Neural crest cell (in vitro differentiated cells): ENCODE measurements at regions not wholly inside any gene's neighbourhood (a gene's known extent, or its start where the extent isn't known, plus 50 kb on each side); places are given as distances from the start of the nearest gene placed in this dataset.

Source experiments
- DNase-seq: peaks from one replicate; pipeline ENCODE4 v3.0.0; 2021; ENCODE audit warnings: low read depth, mixed read lengths, low spot score
- H3K27ac Mint-ChIP-seq: one replicate; pipeline ENCODE4 v1.8.0; 2021; ENCODE audit warnings: mild to moderate bottlenecking, mixed read lengths; ENCODE audit not compliant: unreplicated experiment
- H3K27me3 Mint-ChIP-seq: 2 replicates; pipeline ENCODE4 v1.8.0; 2021; ENCODE audit warnings: low read depth, mild to moderate bottlenecking, mixed read lengths
- H3K36me3 Mint-ChIP-seq: 2 replicates; pipeline ENCODE4 v1.8.0; 2021; ENCODE audit warnings: low read depth, mild to moderate bottlenecking, mixed read lengths
- H3K4me1 Mint-ChIP-seq: 2 replicates; pipeline ENCODE4 v1.8.0; 2021; ENCODE audit warnings: mixed read lengths
- H3K4me3 Mint-ChIP-seq: one replicate; pipeline ENCODE4 v1.8.0; 2021; ENCODE audit warnings: mild to moderate bottlenecking, mixed read lengths
- H3K9me3 Mint-ChIP-seq: 2 replicates; pipeline ENCODE4 v1.8.0; 2021; ENCODE audit warnings: mixed read lengths
- CTCF ChIP-seq: fragments of 200-600 bp; sonication (generic); conservative IDR thresholded peaks from 2 replicates; pipeline ENCODE4 v1.5.0; 2021; ENCODE audit warnings: antibody characterized with exemption, mild to moderate bottlenecking

GRCh38 chr14:97233319-97233985, 436.3 kb downstream of the VRK1 start:
- H3K27me3 Mint-ChIP-seq: peaks cover 2% of the 10 kb centered on the region
- H3K9me3 Mint-ChIP-seq: no peaks in the 10 kb centered on the region
- no peak overlapping the region for H3K4me3 Mint-ChIP-seq
- no peaks in the 10 kb centered on the region for H3K4me1 Mint-ChIP-seq
- no peaks in the 10 kb centered on the region for H3K36me3 Mint-ChIP-seq
- no peak overlapping the region for H3K27ac Mint-ChIP-seq
- TF ChIP-seq CTCF: no peak
- no peak for DNase-seq

- no peak for DNase-seq
- Mint-ChIP-seq H3K27ac (no peak overlapping the region), H3K4me3 (no peak overlapping the region), H3K9me3 (no peaks in the 10 kb centered on the region), H3K36me3 (no peaks in the 10 kb centered on the region), H3K4me1 (no peaks in the 10 kb centered on the region), H3K27me3 (no peaks in the 10 kb centered on the region)
- no peak for TF ChIP-seq CTCF
Observed at GRCh38 chr14:97246648-97247047, 449.5 kb downstream of the VRK1 start.

GRCh38 chr14:97248973-97249372, 451.8 kb downstream of the VRK1 start:
- Mint-ChIP-seq H3K9me3 (no peaks in the 10 kb centered on the region), H3K36me3 (no peaks in the 10 kb centered on the region), H3K4me3 (no peak overlapping the region), H3K27ac (no peak overlapping the region), H3K27me3 (no peaks in the 10 kb centered on the region), H3K4me1 (no peaks in the 10 kb centered on the region)
- no peak for DNase-seq
- TF ChIP-seq CTCF: no peak

GRCh38 chr14:97250931-97251330, 453.7 kb downstream of the VRK1 start:
- Mint-ChIP-seq H3K9me3 (no peaks in the 10 kb centered on the region), H3K27me3 (no peaks in the 10 kb centered on the region), H3K4me1 (no peaks in the 10 kb centered on the region), H3K4me3 (no peak overlapping the region), H3K36me3 (no peaks in the 10 kb centered on the region), H3K27ac (no peak overlapping the region)
- no peak for DNase-seq
- no peak for TF ChIP-seq CTCF

GRCh38 chr14:97251491-97252155, 454.4 kb downstream of the VRK1 start:
- no peak for TF ChIP-seq CTCF
- Mint-ChIP-seq H3K36me3 (no peaks in the 10 kb centered on the region), H3K4me3 (no peak overlapping the region), H3K27ac (no peak overlapping the region), H3K4me1 (no peaks in the 10 kb centered on the region), H3K27me3 (no peaks in the 10 kb centered on the region), H3K9me3 (no peaks in the 10 kb centered on the region)
- DNase-seq: no peak
